ENCODE measurements at regions not wholly inside any gene's neighbourhood (a gene's known extent, or its start where the extent isn't known, plus 50 kb on each side); places are given as distances from the start of the nearest gene placed in this dataset.

DNA sequence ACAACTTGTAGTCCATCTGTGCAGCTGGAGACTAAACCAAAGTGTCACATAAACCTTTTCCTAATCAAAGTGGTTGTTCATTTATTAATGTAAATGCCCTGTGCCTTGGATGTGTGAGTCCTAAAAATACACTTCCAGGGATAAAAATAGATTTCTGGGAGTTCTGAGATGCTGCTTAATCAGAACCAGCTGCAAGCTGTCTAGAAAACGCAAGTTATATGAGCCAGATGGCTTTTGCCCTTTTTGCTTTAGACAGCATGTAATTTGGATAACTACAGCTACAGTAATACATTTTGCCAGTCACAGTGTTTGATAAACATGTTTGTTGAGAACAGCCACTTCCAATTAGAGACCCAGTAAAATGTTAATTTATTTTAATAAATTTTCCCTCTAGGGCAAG, 185.1 kb upstream of the PRPS1L1 start:
- SMC1A ChIA-PET (ENCODE audit: uncharacterized antibody, unreplicated experiment), result interaction anchor here (0.9 to 1.3 kb wide), 4 partner anchors 64 to 530 kb away, joined by 3 to 4 read pairs (median 3); no protein-coding TSS in a partner anchor
- intact Hi-C loops (cut with micrococcal nuclease; ENCODE audit: unreplicated experiment), result no loop called here
- ATAC-seq, result no peak
- no peak overlapping the region for H3K4me3 ChIP-seq
- no peaks in the 10 kb centered on the region for H3K36me3 ChIP-seq (ENCODE audit: control insufficient read depth in 2 of 2, insufficient read depth in 2 of 2, low read length in 1 of 2)
- DNase-seq (ENCODE audit: low read depth, low spot score), result no peak
- CTCF ChIA-PET, result interaction anchor here (1.5 to 1.9 kb wide), 4 partner anchors 30 to 109 kb away, joined by 3 to 8 read pairs (median 4); no protein-coding TSS in a partner anchor
- in situ Hi-C loops (cut with MboI), result no loop called here
- no peak overlapping the region for H3K4me2 ChIP-seq (ENCODE audit: control insufficient read depth, insufficient read depth)
- POLR2A ChIA-PET, result no interaction called here
- TF ChIP-seq LARP7 (IDR thresholded peaks at IDR 0.05) (no peak), RCOR1 (conservative IDR thresholded peaks at IDR 0.05; ENCODE audit: low read depth, low read length) (no peak)
- TF ChIP-seq, protein P1, sequence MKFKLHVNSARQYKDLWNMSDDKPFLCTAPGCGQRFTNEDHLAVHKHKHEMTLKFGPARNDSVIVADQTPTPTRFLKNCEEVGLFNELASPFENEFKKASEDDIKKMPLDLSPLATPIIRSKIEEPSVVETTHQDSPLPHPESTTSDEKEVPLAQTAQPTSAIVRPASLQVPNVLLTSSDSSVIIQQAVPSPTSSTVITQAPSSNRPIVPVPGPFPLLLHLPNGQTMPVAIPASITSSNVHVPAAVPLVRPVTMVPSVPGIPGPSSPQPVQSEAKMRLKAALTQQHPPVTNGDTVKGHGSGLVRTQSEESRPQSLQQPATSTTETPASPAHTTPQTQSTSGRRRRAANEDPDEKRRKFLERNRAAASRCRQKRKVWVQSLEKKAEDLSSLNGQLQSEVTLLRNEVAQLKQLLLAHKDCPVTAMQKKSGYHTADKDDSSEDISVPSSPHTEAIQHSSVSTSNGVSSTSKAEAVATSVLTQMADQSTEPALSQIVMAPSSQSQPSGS (IDR thresholded peaks at IDR 0.05; ENCODE audit: low read length), result no peak
- TF ChIP-seq, protein P2, sequence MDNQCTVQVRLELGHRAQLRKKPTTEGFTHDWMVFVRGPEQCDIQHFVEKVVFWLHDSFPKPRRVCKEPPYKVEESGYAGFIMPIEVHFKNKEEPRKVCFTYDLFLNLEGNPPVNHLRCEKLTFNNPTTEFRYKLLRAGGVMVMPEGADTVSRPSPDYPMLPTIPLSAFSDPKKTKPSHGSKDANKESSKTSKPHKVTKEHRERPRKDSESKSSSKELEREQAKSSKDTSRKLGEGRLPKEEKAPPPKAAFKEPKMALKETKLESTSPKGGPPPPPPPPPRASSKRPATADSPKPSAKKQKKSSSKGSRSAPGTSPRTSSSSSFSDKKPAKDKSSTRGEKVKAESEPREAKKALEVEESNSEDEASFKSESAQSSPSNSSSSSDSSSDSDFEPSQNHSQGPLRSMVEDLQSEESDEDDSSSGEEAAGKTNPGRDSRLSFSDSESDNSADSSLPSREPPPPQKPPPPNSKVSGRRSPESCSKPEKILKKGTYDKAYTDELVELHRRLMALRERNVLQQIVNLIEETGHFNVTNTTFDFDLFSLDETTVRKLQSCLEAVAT (IDR thresholded peaks at IDR 0.05), result no peak
- no peak overlapping the region for H3K27ac ChIP-seq (ENCODE audit: control insufficient read depth, insufficient read depth)
- BruUV-seq (replicated peaks), result no TSS peak
- no peaks in the 10 kb centered on the region for H4K20me1 ChIP-seq (ENCODE audit: control insufficient read depth, insufficient read depth)
- no peaks in the 10 kb centered on the region; a peak in 1 of 4 replicates for H3K27me3 ChIP-seq (replicated peaks in 1 of 2; ENCODE audit: control insufficient read depth in 2 of 2, insufficient read depth in 2 of 2, low read length in 1 of 2)
- H3K79me2 ChIP-seq (ENCODE audit: control insufficient read depth, insufficient read depth, low read length), result no peaks in the 10 kb centered on the region
- 0% methylated on average over 1 of the region's 1 CpG for WGBS (ENCODE audit: insufficient coverage, insufficient replicate concordance, low lambda C conversion rate, missing lambda C conversion rate)
- no peak for FAIRE-seq
- no peak overlapping the region for H3K9ac ChIP-seq (ENCODE audit: control insufficient read depth, insufficient read depth, low read length)
- RAD21 ChIA-PET (ENCODE audit: unreplicated experiment), result interaction anchor here (1.1 kb wide), 1 partner anchor 132 kb away, joined by 3 read pairs; no protein-coding TSS in a partner anchor
- H3K9me3 ChIP-seq (replicated peaks; ENCODE audit: control insufficient read depth, insufficient read depth, low read length), result no peaks in the 10 kb centered on the region
- H2AFZ ChIP-seq (ENCODE audit: control insufficient read depth, low read depth, low read length), result no peak overlapping the region
- no peaks in the 10 kb centered on the region for H3K4me1 ChIP-seq (ENCODE audit: control insufficient read depth, insufficient read depth, low read length)
